ENCODE measurements at regions not wholly inside any gene's neighbourhood (a gene's known extent, or its start where the extent isn't known, plus 50 kb on each side); places are given as distances from the start of the nearest gene placed in this dataset.

DNA sequence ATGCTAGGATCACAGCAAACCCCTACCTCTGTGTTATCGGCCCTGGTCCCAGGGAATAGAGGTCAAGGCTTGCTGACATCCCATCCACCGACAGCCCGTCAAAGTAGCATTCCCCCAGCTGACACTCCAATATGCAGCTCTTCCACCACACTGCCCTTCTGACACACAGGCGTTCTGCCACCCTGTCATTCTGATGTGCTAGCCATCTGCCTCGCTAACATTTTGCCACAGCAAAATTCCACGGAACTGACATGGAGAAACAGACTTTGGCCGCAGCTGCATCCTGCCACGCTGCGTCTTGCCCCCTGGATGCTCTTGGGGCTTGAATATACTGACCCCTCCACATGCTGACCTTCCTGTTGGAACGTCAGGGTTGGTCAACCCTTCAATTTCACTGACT is 163.2 kb upstream of the CSF3R start:
- no peak overlapping the region for H3K4me3 Mint-ChIP-seq (ENCODE audit: low read depth)
- H3K9me3 Mint-ChIP-seq, result no peaks in the 10 kb centered on the region
- H3K4me1 Mint-ChIP-seq (ENCODE audit: low read depth), result peaks cover 2% of the 10 kb centered on the region
- intact Hi-C loops (cut with micrococcal nuclease), result no loop called here
- peaks cover 5% of the 10 kb centered on the region for H3K27me3 Mint-ChIP-seq (ENCODE audit: low read depth)
- no peak for DNase-seq (ENCODE audit: low spot score)
- no peak overlapping the region for H3K27ac Mint-ChIP-seq
- H3K36me3 Mint-ChIP-seq (ENCODE audit: low read depth), result no peaks in the 10 kb centered on the region

DNA sequence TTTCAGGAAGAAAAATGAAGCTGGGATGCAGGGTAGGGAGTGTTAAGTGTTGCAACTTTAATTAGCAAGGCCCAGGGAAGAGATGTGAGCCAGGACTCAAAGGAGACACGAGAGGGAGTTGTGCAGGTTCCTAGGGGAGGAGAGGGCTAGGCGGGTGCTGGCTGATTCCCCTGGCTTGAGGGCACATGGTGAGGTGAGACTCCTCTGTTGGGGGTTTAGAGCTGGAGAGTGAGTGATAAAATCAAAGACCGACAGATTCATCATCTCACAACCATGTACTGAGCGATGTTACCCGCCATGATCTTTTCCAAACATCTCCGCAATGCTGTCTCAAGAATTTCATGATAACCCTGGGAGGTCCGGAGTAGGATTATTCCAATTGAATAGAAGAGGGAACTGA is 161.8 kb upstream of the CSF3R start:
- H3K36me3 Mint-ChIP-seq (ENCODE audit: low read depth), result no peaks in the 10 kb centered on the region
- H3K9me3 Mint-ChIP-seq, result no peaks in the 10 kb centered on the region
- H3K4me1 Mint-ChIP-seq (ENCODE audit: low read depth), result no peaks in the 10 kb centered on the region
- H3K4me3 Mint-ChIP-seq (ENCODE audit: low read depth), result no peak overlapping the region
- DNase-seq (ENCODE audit: low spot score), result no peak
- H3K27me3 Mint-ChIP-seq (ENCODE audit: low read depth), result no peaks in the 10 kb centered on the region
- H3K27ac Mint-ChIP-seq, result no peak overlapping the region
- intact Hi-C loops (cut with micrococcal nuclease), result no loop called here

DNA sequence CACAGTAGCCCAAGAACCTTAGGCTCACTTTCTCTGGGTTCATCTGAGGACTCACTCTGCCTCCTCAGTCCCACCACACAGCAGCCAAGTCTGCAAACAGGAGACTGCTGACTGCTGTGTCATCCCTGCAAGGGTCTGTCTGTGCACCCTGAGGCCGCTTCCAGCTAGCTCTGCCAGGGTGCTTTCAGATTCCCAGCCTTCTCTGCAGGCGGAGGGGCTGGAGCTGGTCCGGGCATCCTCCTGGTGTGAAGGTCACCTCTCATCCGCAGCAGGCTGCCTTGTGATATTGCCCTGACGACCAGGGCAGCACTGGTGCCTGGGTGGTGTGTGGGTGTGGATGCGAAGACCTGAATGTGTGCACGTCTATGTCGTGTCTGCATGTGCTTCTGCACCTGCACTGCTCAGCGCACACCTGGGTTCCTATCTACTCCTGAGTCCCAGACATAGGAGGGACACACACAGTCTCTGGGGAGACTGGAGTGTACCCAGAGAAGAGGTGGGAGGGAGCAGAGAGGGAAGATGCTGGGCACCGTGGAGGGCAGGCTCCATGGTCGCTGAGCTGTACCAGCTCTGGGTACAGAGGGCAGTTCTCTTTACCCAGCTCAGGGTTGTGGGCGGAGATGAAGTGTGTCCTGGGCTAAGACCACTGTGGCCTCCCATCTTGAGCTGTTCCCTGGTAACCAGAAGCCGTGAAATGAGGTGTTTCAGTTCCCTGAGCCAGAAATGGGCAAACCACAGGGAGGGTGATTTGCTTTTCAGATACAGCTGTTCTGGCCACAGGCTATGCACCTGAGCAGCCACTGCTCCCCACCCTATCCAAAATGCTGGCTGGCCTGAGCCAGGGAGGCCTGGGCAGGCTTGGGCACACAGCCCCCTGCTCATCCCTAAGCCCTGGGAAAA is 160.9 kb upstream of the CSF3R start:
- Mint-ChIP-seq H3K4me1 (ENCODE audit: low read depth) (no peaks in the 10 kb centered on the region), H3K27ac (no peak overlapping the region), H3K4me3 (ENCODE audit: low read depth) (no peak overlapping the region), H3K36me3 (ENCODE audit: low read depth) (no peaks in the 10 kb centered on the region), H3K9me3 (no peaks in the 10 kb centered on the region), H3K27me3 (ENCODE audit: low read depth) (no peaks in the 10 kb centered on the region)
- no peak for DNase-seq (ENCODE audit: low spot score)
- intact Hi-C loops (cut with micrococcal nuclease), result no loop called here

GRCh38 chr1:36642802-36643201 is 160.1 kb upstream of the CSF3R start:
- Mint-ChIP-seq H3K27ac (no peak overlapping the region), H3K9me3 (no peaks in the 10 kb centered on the region), H3K36me3 (ENCODE audit: low read depth) (no peaks in the 10 kb centered on the region), H3K4me1 (ENCODE audit: low read depth) (no peaks in the 10 kb centered on the region), H3K4me3 (ENCODE audit: low read depth) (no peak overlapping the region), H3K27me3 (ENCODE audit: low read depth) (no peaks in the 10 kb centered on the region)
- intact Hi-C loops (cut with micrococcal nuclease), result no loop called here
- DNase-seq (ENCODE audit: low spot score), result no peak

DNA sequence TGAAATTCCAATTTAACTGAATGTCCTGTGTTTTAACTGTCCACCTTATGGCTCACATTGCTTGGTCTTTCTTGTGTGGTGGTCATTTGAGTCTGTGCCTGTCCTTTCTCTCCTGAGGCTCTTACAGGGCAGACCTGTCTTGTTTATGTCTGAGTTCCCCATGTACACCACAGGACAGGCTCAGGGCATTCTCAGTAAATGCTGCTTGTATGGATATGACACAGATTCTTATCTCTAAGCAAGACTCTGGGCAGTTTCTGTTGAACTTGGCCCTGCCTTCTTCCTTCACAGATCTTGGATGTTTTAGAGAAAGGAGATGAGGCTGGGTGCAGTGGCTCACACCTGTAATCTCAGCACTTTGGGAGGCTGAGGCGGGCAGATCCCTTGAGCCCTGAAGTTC is 159.1 kb upstream of the CSF3R start:
- intact Hi-C loops (cut with micrococcal nuclease), result no loop called here
- Mint-ChIP-seq H3K4me1 (ENCODE audit: low read depth) (no peaks in the 10 kb centered on the region), H3K27ac (no peak overlapping the region), H3K27me3 (ENCODE audit: low read depth) (no peaks in the 10 kb centered on the region), H3K36me3 (ENCODE audit: low read depth) (no peaks in the 10 kb centered on the region), H3K9me3 (no peaks in the 10 kb centered on the region), H3K4me3 (ENCODE audit: low read depth) (no peak overlapping the region)
- DNase-seq (ENCODE audit: low spot score), result no peak

- H3K27me3 Mint-ChIP-seq (ENCODE audit: low read depth), result peaks cover 3% of the 10 kb centered on the region
- H3K27ac Mint-ChIP-seq, result no peak overlapping the region
- H3K4me1 Mint-ChIP-seq (ENCODE audit: low read depth), result no peaks in the 10 kb centered on the region
- H3K4me3 Mint-ChIP-seq (ENCODE audit: low read depth), result no peak overlapping the region
- H3K36me3 Mint-ChIP-seq (ENCODE audit: low read depth), result no peaks in the 10 kb centered on the region
- no peaks in the 10 kb centered on the region for H3K9me3 Mint-ChIP-seq
- DNase-seq (ENCODE audit: low spot score), result no peak
- intact Hi-C loops (cut with micrococcal nuclease), result no loop called here
Measured at GRCh38 chr1:36639461-36639860, 156.7 kb upstream of the CSF3R start.

GRCh38 chr1:36638268-36638667 is 155.6 kb upstream of the CSF3R start:
- Mint-ChIP-seq H3K4me3 (ENCODE audit: low read depth) (no peak overlapping the region), H3K9me3 (no peaks in the 10 kb centered on the region), H3K27me3 (ENCODE audit: low read depth) (peaks cover 3% of the 10 kb centered on the region), H3K4me1 (ENCODE audit: low read depth) (no peaks in the 10 kb centered on the region), H3K27ac (no peak overlapping the region), H3K36me3 (ENCODE audit: low read depth) (no peaks in the 10 kb centered on the region)
- intact Hi-C loops (cut with micrococcal nuclease), result no loop called here
- no peak for DNase-seq (ENCODE audit: low spot score)

DNA sequence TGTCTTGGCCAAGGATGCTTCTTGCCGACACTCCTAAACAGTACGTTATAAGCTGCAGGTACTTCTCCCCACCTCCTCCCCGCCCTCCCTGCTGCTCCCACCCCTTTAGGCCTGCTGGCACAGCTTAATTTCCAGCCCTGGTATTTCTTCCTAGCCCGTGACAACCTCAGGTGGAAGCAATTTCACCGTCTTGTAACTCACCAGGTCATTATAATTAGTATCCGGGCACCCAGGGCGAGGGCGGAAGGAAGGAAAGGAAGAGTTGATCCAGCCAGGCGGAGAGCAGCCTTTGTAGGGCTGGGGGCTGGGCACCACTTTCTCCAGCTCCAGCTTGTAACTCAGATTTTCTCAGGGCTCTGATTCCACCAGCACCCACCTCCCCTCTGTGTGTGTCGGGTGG is 153.5 kb upstream of the CSF3R start:
- Mint-ChIP-seq H3K27me3 (ENCODE audit: low read depth) (peaks cover 3% of the 10 kb centered on the region), H3K27ac (no peak overlapping the region), H3K4me3 (ENCODE audit: low read depth) (no peak overlapping the region), H3K4me1 (ENCODE audit: low read depth) (no peaks in the 10 kb centered on the region), H3K9me3 (no peaks in the 10 kb centered on the region), H3K36me3 (ENCODE audit: low read depth) (no peaks in the 10 kb centered on the region)
- DNase-seq (ENCODE audit: low spot score), result no peak
- intact Hi-C loops (cut with micrococcal nuclease), result no loop called here

GRCh38 chr1:36635284-36635683 is 152.6 kb upstream of the CSF3R start:
- intact Hi-C loops (cut with micrococcal nuclease), result no loop called here
- Mint-ChIP-seq H3K36me3 (ENCODE audit: low read depth) (no peaks in the 10 kb centered on the region), H3K9me3 (no peaks in the 10 kb centered on the region), H3K27me3 (ENCODE audit: low read depth) (peaks cover 3% of the 10 kb centered on the region), H3K4me3 (ENCODE audit: low read depth) (no peak overlapping the region), H3K27ac (no peak overlapping the region), H3K4me1 (ENCODE audit: low read depth) (no peaks in the 10 kb centered on the region)
- DNase-seq (ENCODE audit: low spot score), result no peak

DNA sequence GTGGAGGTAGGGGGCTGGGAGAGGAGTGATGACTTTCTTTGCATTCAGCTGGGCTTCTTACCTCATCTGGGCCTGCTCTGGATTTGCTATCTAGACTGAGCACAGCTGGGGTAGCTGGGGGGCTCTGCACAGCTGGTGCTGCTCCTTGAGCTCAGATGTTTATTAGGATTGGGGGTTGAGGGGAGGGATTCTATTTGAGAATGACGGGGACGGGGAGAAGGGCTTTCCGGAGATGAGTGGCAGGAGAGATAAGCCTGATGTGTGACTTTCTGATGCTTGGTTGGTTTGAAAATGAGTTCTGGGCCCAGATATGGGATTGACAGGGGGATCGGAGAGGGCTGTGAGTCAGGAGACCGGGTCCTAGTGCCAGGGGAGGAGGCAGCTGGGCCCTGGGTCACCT is 146.1 kb upstream of the CSF3R start:
- DNase-seq (ENCODE audit: low spot score), result no peak
- Mint-ChIP-seq H3K36me3 (ENCODE audit: low read depth) (no peaks in the 10 kb centered on the region), H3K27ac (no peak overlapping the region), H3K27me3 (ENCODE audit: low read depth) (no peaks in the 10 kb centered on the region), H3K9me3 (no peaks in the 10 kb centered on the region), H3K4me1 (ENCODE audit: low read depth) (no peaks in the 10 kb centered on the region), H3K4me3 (ENCODE audit: low read depth) (no peak overlapping the region)
- intact Hi-C loops (cut with micrococcal nuclease), result no loop called here

GRCh38 chr1:36626435-36626834 is 143.7 kb upstream of the CSF3R start:
- intact Hi-C loops (cut with micrococcal nuclease), result no loop called here
- Mint-ChIP-seq H3K36me3 (ENCODE audit: low read depth) (no peaks in the 10 kb centered on the region), H3K27ac (no peak overlapping the region), H3K9me3 (no peaks in the 10 kb centered on the region), H3K4me3 (ENCODE audit: low read depth) (no peak overlapping the region), H3K27me3 (ENCODE audit: low read depth) (no peaks in the 10 kb centered on the region), H3K4me1 (ENCODE audit: low read depth) (no peaks in the 10 kb centered on the region)
- DNase-seq (ENCODE audit: low spot score), result no peak

- Mint-ChIP-seq H3K4me1 (ENCODE audit: low read depth) (no peaks in the 10 kb centered on the region), H3K4me3 (ENCODE audit: low read depth) (no peak overlapping the region), H3K27me3 (ENCODE audit: low read depth) (no peaks in the 10 kb centered on the region), H3K27ac (no peak overlapping the region), H3K36me3 (ENCODE audit: low read depth) (no peaks in the 10 kb centered on the region), H3K9me3 (no peaks in the 10 kb centered on the region)
- intact Hi-C loops (cut with micrococcal nuclease), result no loop called here
- no peak for DNase-seq (ENCODE audit: low spot score)
Measured at GRCh38 chr1:36625935-36626310, 143.2 kb upstream of the CSF3R start.

GRCh38 chr1:36625253-36625934 is 142.7 kb upstream of the CSF3R start:
- no peaks in the 10 kb centered on the region for H3K9me3 Mint-ChIP-seq
- DNase-seq (ENCODE audit: low spot score), result no peak
- H3K27me3 Mint-ChIP-seq (ENCODE audit: low read depth), result no peaks in the 10 kb centered on the region
- no peaks in the 10 kb centered on the region for H3K36me3 Mint-ChIP-seq (ENCODE audit: low read depth)
- no peaks in the 10 kb centered on the region for H3K4me1 Mint-ChIP-seq (ENCODE audit: low read depth)
- no peak overlapping the region for H3K27ac Mint-ChIP-seq
- intact Hi-C loops (cut with micrococcal nuclease), result no loop called here
- no peak overlapping the region for H3K4me3 Mint-ChIP-seq (ENCODE audit: low read depth)

Data from activated T-helper 2 cell treated with anti-CD3 and anti-CD28 coated beads, Interferon-gamma antibody, Interleukin-2, Interleukin-4, amounts not matched to agents 10 μg/mL and 5 μg/mL and 100 μg/mL, durations not matched to agents 14 hours and 24 hours and 36 hours (primary cell).